Suprapubic skin (tissue), 4 donors: ENCODE measurements at regions not wholly inside any gene's neighbourhood (a gene's known extent, or its start where the extent isn't known, plus 50 kb on each side); places are given as distances from the start of the nearest gene placed in this dataset.

ENCODE experiments used
- DNase-seq, 2 donors: peaks; one replicate each; pipeline ENCODE4 v3.0.0-alpha.2; 2019; ENCODE audit warnings: low spot score in 2 of 2
- H3K27ac ChIP-seq: fragments of 200-600 bp; sonication (generic); one replicate; pipeline ENCODE4 v1.5.1; 2019
- H3K27me3 ChIP-seq: fragments of 200-600 bp; sonication (generic); one replicate; pipeline ENCODE4 v1.5.1; 2019
- H3K36me3 ChIP-seq: fragments of 200-600 bp; sonication (generic); one replicate; pipeline ENCODE4 v1.5.1; 2019
- H3K4me1 ChIP-seq: fragments of 200-600 bp; sonication (generic); one replicate; pipeline ENCODE4 v1.5.1; 2019
- H3K4me3 ChIP-seq: fragments of 200-600 bp; sonication (generic); one replicate; pipeline ENCODE4 v1.5.1; 2019; ENCODE audit warnings: mild to moderate bottlenecking
- H3K9me3 ChIP-seq: fragments of 200-600 bp; sonication (generic); one replicate; pipeline ENCODE4 v1.5.1; 2019
- EP300 ChIP-seq: sonication (generic); formaldehyde crosslinking; IDR thresholded peaks from one replicate; pipeline ENCODE4 v1.6.1; 2017; ENCODE audit warnings: antibody characterized with exemption
- POLR2A ChIP-seq, 2 donors: fragments of 450-650 bp; IDR thresholded peaks; one replicate each; pipeline ENCODE4 v1.6.1; 2017; ENCODE audit warnings: antibody characterized with exemption in 2 of 2, mild to moderate bottlenecking in 2 of 2, moderate library complexity in 2 of 2
- POLR2AphosphoS5 ChIP-seq, 3 donors: sonication (generic); formaldehyde crosslinking; IDR thresholded peaks; one replicate each; pipeline ENCODE4 v1.6.1; 2017; ENCODE audit warnings: antibody characterized with exemption in 3 of 3
- WGBS: methylation state at CpG from one replicate; pipeline ENCODE4 v1.1.5; 2018; 5-methylcytosine and 5-hydroxymethylcytosine counted together
- TF ChIP-seq, protein P1 (sequence below), 2 donors: fragments of 200-600 bp in 1 of 2; fragments of 450-650 bp in 1 of 2; sonication (generic) in 1 of 2; IDR thresholded peaks; one replicate each; pipeline ENCODE4 v1.5.1; 2016 to 2019; ENCODE audit warnings: antibody characterized with exemption in 2 of 2, mild to moderate bottlenecking in 1 of 2, moderate library complexity in 1 of 2

DNA sequence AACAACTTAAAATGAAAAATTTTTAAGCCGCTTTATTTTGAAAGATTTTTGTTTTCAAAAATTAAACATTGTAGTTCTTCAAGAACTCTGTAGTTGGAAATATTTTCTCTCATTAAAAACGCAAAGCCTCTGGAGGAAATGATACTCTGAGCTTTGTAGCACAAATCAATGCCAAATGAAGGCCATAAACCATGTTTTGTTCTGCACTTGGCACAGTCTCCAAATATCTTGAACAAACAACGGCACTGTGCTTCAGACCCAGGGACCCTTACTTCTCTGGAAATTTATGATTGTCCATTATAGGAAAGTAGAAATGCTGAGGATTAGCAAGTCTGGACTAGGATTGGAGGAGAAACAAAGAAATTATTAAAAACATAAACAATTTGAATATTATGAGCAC, 160.8 kb upstream of the BMP4 start:
- TF ChIP-seq, protein P1, sequence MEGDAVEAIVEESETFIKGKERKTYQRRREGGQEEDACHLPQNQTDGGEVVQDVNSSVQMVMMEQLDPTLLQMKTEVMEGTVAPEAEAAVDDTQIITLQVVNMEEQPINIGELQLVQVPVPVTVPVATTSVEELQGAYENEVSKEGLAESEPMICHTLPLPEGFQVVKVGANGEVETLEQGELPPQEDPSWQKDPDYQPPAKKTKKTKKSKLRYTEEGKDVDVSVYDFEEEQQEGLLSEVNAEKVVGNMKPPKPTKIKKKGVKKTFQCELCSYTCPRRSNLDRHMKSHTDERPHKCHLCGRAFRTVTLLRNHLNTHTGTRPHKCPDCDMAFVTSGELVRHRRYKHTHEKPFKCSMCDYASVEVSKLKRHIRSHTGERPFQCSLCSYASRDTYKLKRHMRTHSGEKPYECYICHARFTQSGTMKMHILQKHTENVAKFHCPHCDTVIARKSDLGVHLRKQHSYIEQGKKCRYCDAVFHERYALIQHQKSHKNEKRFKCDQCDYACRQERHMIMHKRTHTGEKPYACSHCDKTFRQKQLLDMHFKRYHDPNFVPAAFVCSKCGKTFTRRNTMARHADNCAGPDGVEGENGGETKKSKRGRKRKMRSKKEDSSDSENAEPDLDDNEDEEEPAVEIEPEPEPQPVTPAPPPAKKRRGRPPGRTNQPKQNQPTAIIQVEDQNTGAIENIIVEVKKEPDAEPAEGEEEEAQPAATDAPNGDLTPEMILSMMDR (IDR thresholded peaks at IDR 0.05), result no peak
- no peak for TF ChIP-seq POLR2A (IDR thresholded peaks at IDR 0.05)
- TF ChIP-seq POLR2AphosphoS5 (IDR thresholded peaks at IDR 0.05), result no peak
- TF ChIP-seq EP300, result no peak

DNA sequence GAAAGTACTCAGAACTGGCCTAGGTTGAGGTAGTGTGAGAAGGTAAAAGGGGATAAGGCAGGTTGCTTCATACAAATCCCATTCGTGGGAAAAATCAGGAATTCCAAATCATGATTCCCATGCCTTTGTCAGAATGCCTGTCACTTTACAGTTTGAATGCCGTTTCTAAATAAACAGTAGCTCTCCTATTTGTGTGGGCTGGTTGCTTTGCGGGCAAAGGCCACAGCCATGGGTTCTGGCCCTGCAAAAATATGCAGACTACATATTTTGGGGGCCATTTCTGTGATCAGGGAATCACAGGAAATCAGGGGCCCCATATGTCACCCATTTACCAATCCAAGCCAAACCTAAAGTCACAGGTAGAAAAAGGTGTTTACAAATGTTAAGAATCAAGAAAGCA, 161.3 kb upstream of the BMP4 start:
- Histone ChIP-seq H3K4me3 (no peak overlapping the region), H3K9me3 (no peaks in the 10 kb centered on the region), H3K36me3 (no peaks in the 10 kb centered on the region), H3K4me1 (peaks cover 4% of the 10 kb centered on the region), H3K27me3 (no peaks in the 10 kb centered on the region), H3K27ac (no peak overlapping the region)
- DNase-seq, result no peak
- TF ChIP-seq POLR2A (IDR thresholded peaks at IDR 0.05) (no peak), POLR2AphosphoS5 (IDR thresholded peaks at IDR 0.05) (no peak)
- TF ChIP-seq, protein P1 (IDR thresholded peaks at IDR 0.05), result no peak
- WGBS, result 79% methylated on average over 3 of the region's 3 CpGs

More for the DNA sequence above, 160.8 kb upstream of the BMP4 start:
- no peak for DNase-seq
- WGBS, result 42% methylated on average over 3 of the region's 3 CpGs
- Histone ChIP-seq H3K27ac (no peak overlapping the region), H3K4me3 (no peak overlapping the region), H3K4me1 (peaks cover 4% of the 10 kb centered on the region), H3K27me3 (no peaks in the 10 kb centered on the region), H3K9me3 (no peaks in the 10 kb centered on the region), H3K36me3 (no peaks in the 10 kb centered on the region)

DNA sequence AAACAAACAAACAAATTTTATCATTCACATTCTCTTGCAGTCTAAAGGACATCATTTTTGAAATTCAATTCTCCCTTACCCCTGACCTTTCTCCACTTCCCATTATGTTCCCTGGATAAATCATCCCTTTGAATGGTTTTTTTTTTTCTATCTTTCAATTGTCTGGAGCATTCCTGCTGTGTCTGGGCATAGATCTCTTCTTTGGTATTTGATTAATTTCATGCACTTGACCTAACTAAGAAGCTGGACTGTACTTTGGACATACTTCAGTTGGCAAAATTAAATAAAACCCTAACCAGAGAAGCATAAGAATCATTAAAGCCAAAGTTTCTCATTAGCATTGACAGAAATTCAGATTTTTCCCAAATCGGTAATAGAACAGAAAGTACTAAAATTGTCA, 163.6 kb upstream of the BMP4 start:
- H3K9me3 ChIP-seq, result no peaks in the 10 kb centered on the region
- H3K36me3 ChIP-seq, result no peaks in the 10 kb centered on the region
- no peak overlapping the region for H3K4me3 ChIP-seq
- DNase-seq, result no peak
- 69% methylated on average over 1 of the region's 1 CpG for WGBS
- H3K4me1 ChIP-seq, result peaks cover 4% of the 10 kb centered on the region
- H3K27me3 ChIP-seq, result no peaks in the 10 kb centered on the region
- H3K27ac ChIP-seq, result no peak overlapping the region
- TF ChIP-seq POLR2A (IDR thresholded peaks at IDR 0.05) (no peak), EP300 (no peak), POLR2AphosphoS5 (IDR thresholded peaks at IDR 0.05) (no peak)
- TF ChIP-seq, protein P1 (IDR thresholded peaks at IDR 0.05), result no peak

- no peak overlapping the region for H3K4me3 ChIP-seq
- no peaks in the 10 kb centered on the region for H3K27me3 ChIP-seq
- H3K36me3 ChIP-seq, result no peaks in the 10 kb centered on the region
- no peaks in the 10 kb centered on the region for H3K9me3 ChIP-seq
- TF ChIP-seq EP300, result no peak
- no peak for TF ChIP-seq POLR2A (IDR thresholded peaks at IDR 0.05)
- no peak for TF ChIP-seq POLR2AphosphoS5 (IDR thresholded peaks at IDR 0.05)
- TF ChIP-seq, protein P1 (IDR thresholded peaks at IDR 0.05), result no peak
- no peak overlapping the region for H3K27ac ChIP-seq
- DNase-seq, result no peak
- WGBS, result 76% methylated on average over 5 of the region's 5 CpGs
- H3K4me1 ChIP-seq, result peaks cover 4% of the 10 kb centered on the region
Observed at GRCh38 chr14:54121466-54122027, 164.9 kb upstream of the BMP4 start.

- WGBS, result 94% methylated on average over 2 of the region's 2 CpGs
- H3K4me3 ChIP-seq, result no peak overlapping the region
- H3K27ac ChIP-seq, result no peak overlapping the region
- no peaks in the 10 kb centered on the region for H3K9me3 ChIP-seq
- no peaks in the 10 kb centered on the region for H3K4me1 ChIP-seq
- H3K36me3 ChIP-seq, result no peaks in the 10 kb centered on the region
- no peaks in the 10 kb centered on the region for H3K27me3 ChIP-seq
- DNase-seq, result no peak
- TF ChIP-seq, protein P1 (IDR thresholded peaks at IDR 0.05), result no peak
- no peak for TF ChIP-seq POLR2AphosphoS5 (IDR thresholded peaks at IDR 0.05)
- TF ChIP-seq EP300, result no peak
- no peak for TF ChIP-seq POLR2A (IDR thresholded peaks at IDR 0.05)
Observed at GRCh38 chr14:54123841-54124240, 167.2 kb upstream of the BMP4 start.
